ENCODE measurements at regions not wholly inside any gene's neighbourhood (a gene's known extent, or its start where the extent isn't known, plus 50 kb on each side); places are given as distances from the start of the nearest gene placed in this dataset.
"Not testable (repeated sequence)": the region's sequence is repeated elsewhere in the genome, so short reads cannot be mapped to it uniquely, and the experiment has no call there.

- intact Hi-C loops (cut with DNase I): not testable (repeated sequence)
- 81 to 90% methylated on average over 5 to 6 of the region's 7 CpGs for WGBS, 2 donors
These were observed 246.7 kb upstream of the TP53TG3C start for GRCh38 chr16:32947336-32947735.

GRCh38 chr16:32946041-32946560, 247.9 kb upstream of the TP53TG3C start:
- H3K36me3 ChIP-seq (ENCODE audit: control insufficient read depth in 1 of 2, insufficient read depth in 2 of 2, low read length in 1 of 2); H3K27ac ChIP-seq (ENCODE audit: low read depth in 1 of 2, low read length in 2 of 2); H3K9me3 ChIP-seq (ENCODE audit: control insufficient read depth, low read length); H3K4me3 ChIP-seq (ENCODE audit: low read length in 2 of 2); H3K4me1 ChIP-seq (ENCODE audit: control insufficient read depth in 1 of 2, insufficient read depth in 2 of 2, low read length in 2 of 2); intact Hi-C loops (cut with DNase I); ATAC-seq (ENCODE audit: low FRiP score); H3K27me3 ChIP-seq (ENCODE audit: control insufficient read depth in 1 of 2, insufficient read depth in 2 of 2, low read length in 1 of 2): not testable (repeated sequence)
- peak in 1 of 2 donors; percentile 70 for DNase-seq
- WGBS, 2 donors: 72 to 84% methylated on average over 6 to 8 of the region's 10 CpGs

More at GRCh38 chr16:32947336-32947735, 246.7 kb upstream of the TP53TG3C start:
- not testable (repeated sequence) for H3K4me1 ChIP-seq (ENCODE audit: control insufficient read depth in 1 of 2, insufficient read depth in 2 of 2, low read length in 2 of 2); H3K4me3 ChIP-seq (ENCODE audit: low read length in 2 of 2); H3K36me3 ChIP-seq (ENCODE audit: control insufficient read depth in 1 of 2, insufficient read depth in 2 of 2, low read length in 1 of 2); H3K9me3 ChIP-seq (ENCODE audit: control insufficient read depth, low read length); H3K27me3 ChIP-seq (ENCODE audit: control insufficient read depth in 1 of 2, insufficient read depth in 2 of 2, low read length in 1 of 2); ATAC-seq (ENCODE audit: low FRiP score); H3K27ac ChIP-seq (ENCODE audit: low read depth in 1 of 2, low read length in 2 of 2); DNase-seq

- H3K4me1 ChIP-seq (ENCODE audit: control insufficient read depth in 1 of 2, insufficient read depth in 2 of 2, low read length in 2 of 2); H3K27me3 ChIP-seq (ENCODE audit: control insufficient read depth in 1 of 2, insufficient read depth in 2 of 2, low read length in 1 of 2); ATAC-seq (ENCODE audit: low FRiP score); H3K4me3 ChIP-seq (ENCODE audit: low read length in 2 of 2); H3K27ac ChIP-seq (ENCODE audit: low read depth in 1 of 2, low read length in 2 of 2); H3K36me3 ChIP-seq (ENCODE audit: control insufficient read depth in 1 of 2, insufficient read depth in 2 of 2, low read length in 1 of 2); H3K9me3 ChIP-seq (ENCODE audit: control insufficient read depth, low read length); intact Hi-C loops (cut with DNase I): not testable (repeated sequence)
- 82 to 86% methylated on average over 6 of the region's 7 CpGs for WGBS, 2 donors
- peak in 1 of 2 donors; percentile 57 for DNase-seq
These were observed 248.7 kb upstream of the TP53TG3C start for GRCh38 chr16:32945311-32945710.

DNA sequence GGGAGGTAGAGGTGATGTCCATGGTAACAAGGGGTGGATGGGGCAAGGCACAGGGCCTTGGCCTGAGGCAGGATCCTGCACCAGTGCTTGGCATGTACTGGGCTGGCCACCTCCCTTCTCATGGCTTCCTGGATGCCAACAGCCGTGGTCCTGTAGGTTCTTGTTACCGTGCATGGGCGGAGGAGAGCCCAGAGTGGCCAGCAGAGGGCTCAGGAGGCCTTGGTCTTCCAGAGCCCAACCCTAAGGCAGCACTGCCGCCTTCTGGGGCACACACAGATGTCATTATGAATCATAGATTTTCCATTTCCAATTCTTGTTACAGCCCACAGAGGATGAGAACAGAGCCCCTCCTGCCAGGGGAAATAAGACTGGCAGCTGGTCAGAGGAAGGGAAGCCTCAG, 254.2 kb upstream of the TP53TG3C start:
- no CpG with 5 or more reads among the region's 4 CpGs for WGBS, 2 donors
- H3K27me3 ChIP-seq (ENCODE audit: control insufficient read depth in 1 of 2, insufficient read depth in 2 of 2, low read length in 1 of 2); DNase-seq; H3K4me1 ChIP-seq (ENCODE audit: control insufficient read depth in 1 of 2, insufficient read depth in 2 of 2, low read length in 2 of 2); H3K27ac ChIP-seq (ENCODE audit: low read depth in 1 of 2, low read length in 2 of 2); H3K36me3 ChIP-seq (ENCODE audit: control insufficient read depth in 1 of 2, insufficient read depth in 2 of 2, low read length in 1 of 2); ATAC-seq (ENCODE audit: low FRiP score); H3K9me3 ChIP-seq (ENCODE audit: control insufficient read depth, low read length); intact Hi-C loops (cut with DNase I); H3K4me3 ChIP-seq (ENCODE audit: low read length in 2 of 2): not testable (repeated sequence)

- H3K27ac ChIP-seq (ENCODE audit: low read depth in 1 of 2, low read length in 2 of 2); ATAC-seq (ENCODE audit: low FRiP score); H3K27me3 ChIP-seq (ENCODE audit: control insufficient read depth in 1 of 2, insufficient read depth in 2 of 2, low read length in 1 of 2); DNase-seq; H3K4me1 ChIP-seq (ENCODE audit: control insufficient read depth in 1 of 2, insufficient read depth in 2 of 2, low read length in 2 of 2); H3K9me3 ChIP-seq (ENCODE audit: control insufficient read depth, low read length); H3K4me3 ChIP-seq (ENCODE audit: low read length in 2 of 2); intact Hi-C loops (cut with DNase I); H3K36me3 ChIP-seq (ENCODE audit: control insufficient read depth in 1 of 2, insufficient read depth in 2 of 2, low read length in 1 of 2): not testable (repeated sequence)
- 71 to 80% methylated on average over 5 to 10 of the region's 10 CpGs for WGBS, 2 donors
These were observed 256.1 kb upstream of the TP53TG3C start for GRCh38 chr16:32937929-32938328.

DNA sequence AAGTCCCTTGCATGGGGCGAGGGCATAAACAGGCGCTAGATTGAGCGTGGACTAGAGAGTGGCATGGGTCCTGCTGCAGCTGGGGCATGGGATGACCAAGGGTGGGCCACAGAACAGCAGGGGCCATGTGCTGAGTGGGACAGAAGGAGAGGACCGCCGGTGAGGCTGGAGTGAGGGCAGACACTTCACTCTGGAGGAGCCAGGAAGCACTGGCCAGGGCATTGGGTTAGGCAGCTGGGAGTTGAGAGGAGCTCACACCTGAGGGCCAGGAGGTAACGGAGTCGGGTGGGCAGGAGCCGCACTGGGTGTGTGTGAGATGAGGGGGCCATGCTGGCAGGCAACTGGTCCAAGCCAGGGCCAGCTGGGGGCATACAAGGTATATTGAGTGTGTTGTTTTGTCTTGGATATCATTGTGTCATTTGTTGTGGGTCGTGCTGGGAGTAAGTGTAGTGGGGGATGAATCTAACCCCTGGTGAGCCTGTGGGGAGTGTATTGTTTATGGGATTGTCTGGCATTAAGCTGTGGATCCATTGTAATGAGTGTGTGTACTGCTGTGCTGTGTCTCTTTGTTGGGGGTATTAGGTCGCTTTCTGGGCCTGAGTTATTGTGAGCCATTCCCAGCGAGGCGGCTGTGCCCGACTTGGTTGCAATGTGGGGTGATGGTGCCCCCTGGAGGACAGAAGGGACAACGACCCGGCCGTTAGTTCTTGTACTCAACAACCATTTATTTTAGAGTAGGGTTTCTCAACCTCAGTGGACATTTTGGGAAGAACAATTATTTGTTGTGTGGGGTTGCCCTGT, 256.5 kb upstream of the TP53TG3 start:
- H3K4me3 ChIP-seq (ENCODE audit: low read length in 2 of 2); H3K9me3 ChIP-seq (ENCODE audit: control insufficient read depth, low read length); intact Hi-C loops (cut with DNase I); H3K4me1 ChIP-seq (ENCODE audit: control insufficient read depth in 1 of 2, insufficient read depth in 2 of 2, low read length in 2 of 2); H3K27me3 ChIP-seq (ENCODE audit: control insufficient read depth in 1 of 2, insufficient read depth in 2 of 2, low read length in 1 of 2); DNase-seq; H3K27ac ChIP-seq (ENCODE audit: low read depth in 1 of 2, low read length in 2 of 2); H3K36me3 ChIP-seq (ENCODE audit: control insufficient read depth in 1 of 2, insufficient read depth in 2 of 2, low read length in 1 of 2): not testable (repeated sequence)
- ATAC-seq (ENCODE audit: low FRiP score): peak; percentile 38
- 50 to 63% methylated on average over 13 to 16 of the region's 16 CpGs for WGBS, 2 donors

DNA sequence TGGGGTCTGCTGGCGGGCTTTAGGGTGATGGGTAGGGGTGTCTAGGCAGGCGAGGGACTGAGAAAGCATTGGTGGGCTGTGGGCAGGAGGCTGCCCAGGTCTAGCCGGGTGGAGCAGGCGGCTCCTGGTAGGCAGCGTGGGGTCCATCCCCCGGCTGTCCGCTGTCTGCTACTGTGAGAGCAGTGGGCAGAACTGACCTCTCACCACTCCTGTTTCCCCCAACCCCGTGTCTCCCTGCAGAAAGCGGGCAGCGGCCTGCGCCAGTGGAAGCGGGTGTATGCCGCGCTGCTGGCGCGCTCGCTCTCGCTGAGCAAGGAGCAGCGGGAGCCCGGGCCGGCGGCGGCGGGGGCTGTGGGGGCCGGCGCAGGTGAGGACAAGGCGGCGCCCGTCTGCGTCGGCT, 249.2 kb upstream of the TP53TG3 start:
- ATAC-seq (ENCODE audit: low FRiP score); H3K4me1 ChIP-seq (ENCODE audit: control insufficient read depth in 1 of 2, insufficient read depth in 2 of 2, low read length in 2 of 2); DNase-seq; H3K27me3 ChIP-seq (ENCODE audit: control insufficient read depth in 1 of 2, insufficient read depth in 2 of 2, low read length in 1 of 2); intact Hi-C loops (cut with DNase I); H3K36me3 ChIP-seq (ENCODE audit: control insufficient read depth in 1 of 2, insufficient read depth in 2 of 2, low read length in 1 of 2); H3K27ac ChIP-seq (ENCODE audit: low read depth in 1 of 2, low read length in 2 of 2); H3K4me3 ChIP-seq (ENCODE audit: low read length in 2 of 2); H3K9me3 ChIP-seq (ENCODE audit: control insufficient read depth, low read length): not testable (repeated sequence)
- 85 to 93% methylated on average over 4 to 24 of the region's 31 CpGs for WGBS, 2 donors

DNA sequence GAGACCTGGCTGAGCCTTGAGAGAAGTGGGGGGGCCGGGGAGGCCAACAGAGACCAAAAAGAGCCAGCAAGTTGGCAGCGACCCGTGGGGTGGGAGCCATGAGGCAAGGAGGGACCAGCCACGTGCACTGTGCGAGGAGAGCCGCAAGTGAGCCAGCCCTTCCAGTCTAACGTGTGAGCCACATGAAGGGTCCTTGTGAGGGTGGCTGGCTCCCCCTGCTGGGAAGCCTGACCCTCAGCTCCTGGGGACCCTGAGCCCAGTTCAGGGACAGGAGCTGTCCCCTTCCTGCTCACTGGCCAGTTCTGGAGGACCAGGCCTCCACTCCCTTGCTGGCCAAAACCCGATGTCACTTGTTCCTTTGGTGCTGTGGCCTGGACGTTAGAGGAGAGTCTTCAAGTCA, 246.6 kb upstream of the TP53TG3 start:
- DNase-seq; H3K4me3 ChIP-seq (ENCODE audit: low read length in 2 of 2); H3K27ac ChIP-seq (ENCODE audit: low read depth in 1 of 2, low read length in 2 of 2); H3K36me3 ChIP-seq (ENCODE audit: control insufficient read depth in 1 of 2, insufficient read depth in 2 of 2, low read length in 1 of 2); H3K4me1 ChIP-seq (ENCODE audit: control insufficient read depth in 1 of 2, insufficient read depth in 2 of 2, low read length in 2 of 2); ATAC-seq (ENCODE audit: low FRiP score); H3K9me3 ChIP-seq (ENCODE audit: control insufficient read depth, low read length); H3K27me3 ChIP-seq (ENCODE audit: control insufficient read depth in 1 of 2, insufficient read depth in 2 of 2, low read length in 1 of 2); intact Hi-C loops (cut with DNase I): not testable (repeated sequence)
- WGBS, 2 donors: 83% methylated on average over 6 of the region's 9 CpGs; no CpG with 5 or more reads in 1 of the 2 donors

DNA sequence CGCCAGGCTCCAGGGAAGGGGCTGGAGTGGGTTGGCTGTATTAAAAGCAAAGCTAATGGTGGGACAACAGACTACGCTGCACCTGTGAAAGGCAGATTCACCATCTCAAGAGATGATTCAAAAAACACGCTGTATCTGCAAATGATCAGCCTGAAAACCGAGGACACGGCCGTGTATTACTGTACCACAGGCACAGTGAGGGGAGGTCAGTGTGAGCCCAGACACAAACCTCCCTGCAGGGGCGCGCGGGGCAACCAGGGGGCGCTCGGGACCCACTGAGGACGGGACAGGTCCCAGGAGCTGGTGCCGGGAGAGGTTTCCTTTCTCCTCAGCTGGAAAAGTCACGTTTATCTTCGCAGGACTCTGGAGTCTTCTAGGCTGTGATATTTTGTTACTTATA, 239.4 kb upstream of the TP53TG3 start:
- intact Hi-C loops (cut with DNase I); H3K9me3 ChIP-seq (ENCODE audit: control insufficient read depth, low read length); H3K27ac ChIP-seq (ENCODE audit: low read depth in 1 of 2, low read length in 2 of 2); DNase-seq; H3K4me1 ChIP-seq (ENCODE audit: control insufficient read depth in 1 of 2, insufficient read depth in 2 of 2, low read length in 2 of 2); H3K27me3 ChIP-seq (ENCODE audit: control insufficient read depth in 1 of 2, insufficient read depth in 2 of 2, low read length in 1 of 2); H3K36me3 ChIP-seq (ENCODE audit: control insufficient read depth in 1 of 2, insufficient read depth in 2 of 2, low read length in 1 of 2); ATAC-seq (ENCODE audit: low FRiP score); H3K4me3 ChIP-seq (ENCODE audit: low read length in 2 of 2): not testable (repeated sequence)
- 31 to 41% methylated on average over 12 to 15 of the region's 15 CpGs for WGBS, 2 donors
